Hematopoietic multipotent progenitor cell treated with erythropoietin and hydrocortisone succinate and interleukin-3 and kit ligand, for 4 days (in vitro differentiated cells): ENCODE measurements at regions not wholly inside any gene's neighbourhood (a gene's known extent, or its start where the extent isn't known, plus 50 kb on each side); places are given as distances from the start of the nearest gene placed in this dataset.
"Not testable (repeated sequence)": the region's sequence is repeated elsewhere in the genome, so short reads cannot be mapped to it uniquely, and the experiment has no call there.

Source experiments
- DNase-seq: peaks from one replicate; pipeline ENCODE4 v3.0.0-alpha.2; 2015

GRCh38 chr16:58824201-58824600 lies 90.1 kb upstream of the GOT2 start:
- DNase-seq, result no peak

- no peak for DNase-seq
These were observed 87.8 kb upstream of the GOT2 start for GRCh38 chr16:58821886-58822285.

- no peak for DNase-seq
These were observed 86.3 kb upstream of the GOT2 start for GRCh38 chr16:58820411-58820810.

- no peak for DNase-seq
These were observed 81.2 kb upstream of the GOT2 start for GRCh38 chr16:58815181-58815888.

- DNase-seq, result peak; percentile 74
These were observed 80.3 kb upstream of the GOT2 start for GRCh38 chr16:58814348-58814801.

- DNase-seq, result no peak
These were observed 75.1 kb upstream of the GOT2 start for GRCh38 chr16:58809213-58809612.

- DNase-seq, result no peak
These were observed 73.2 kb upstream of the GOT2 start for GRCh38 chr16:58807276-58807675.

- DNase-seq, result no peak
These were observed 67.7 kb upstream of the GOT2 start for GRCh38 chr16:58801838-58802237.

- DNase-seq, result no peak
These were observed 63.2 kb upstream of the GOT2 start for GRCh38 chr16:58797137-58797801.

GRCh38 chr16:58793366-58793765 lies 59.2 kb upstream of the GOT2 start:
- DNase-seq, result no peak

- peak; percentile 63 for DNase-seq
These were observed 58.1 kb upstream of the GOT2 start for GRCh38 chr16:58792188-58792587.

GRCh38 chr16:58790816-58791557 lies 56.9 kb upstream of the GOT2 start:
- DNase-seq, result not testable (repeated sequence)

GRCh38 chr16:58789351-58789750 lies 55.2 kb upstream of the GOT2 start:
- DNase-seq, result no peak
